CD4-positive, alpha-beta T cell (primary cell): ENCODE measurements at regions not wholly inside any gene's neighbourhood (a gene's known extent, or its start where the extent isn't known, plus 50 kb on each side); places are given as distances from the start of the nearest gene placed in this dataset.

Source experiments
- ATAC-seq: fragments of 200-7000 bp; cut with Tn5 transposase; one replicate; pipeline ENCODE4 v1.10.0; 2022; ENCODE audit warnings: mild to moderate bottlenecking; ENCODE audit not compliant: poor library complexity
- CTCF ChIA-PET: fragments of 350-600 bp; sonication (Branson Sonifier 250); formaldehyde crosslinking; loops from one replicate; lab custom pipeline; 2021; ENCODE audit warnings: antibody characterized with exemption, inconsistent platforms; lab: Charles Lee
- POLR2A ChIA-PET: fragments of 350-600 bp; sonication (Branson Sonifier 250); formaldehyde crosslinking; loops from one replicate; lab custom pipeline; 2021; ENCODE audit warnings: antibody characterized with exemption, inconsistent platforms; lab: Charles Lee
- DNase-seq, 14 experiments: peaks; one replicate each; pipeline ENCODE4 v3.0.0-alpha.2; 2013 to 2020; ENCODE audit warnings: mixed read lengths in 2 of 14
- H3K27ac ChIP-seq, 2 donors: one replicate each; pipeline versions ENCODE4 v1.5.1 to v1.7.0; 2013; ENCODE audit warnings: low read length in 2 of 2, low read depth in 1 of 2, mild to moderate bottlenecking in 1 of 2
- H3K27me3 ChIP-seq, 2 experiments: 1 replicate in 1 of 2; 2 replicates in 1 of 2; pipeline versions ENCODE4 v1.6.1 to v1.7.0; 2013; ENCODE audit warnings: low read length in 2 of 2, control low read depth in 1 of 2, mild to moderate bottlenecking in 1 of 2, moderate library complexity in 1 of 2; ENCODE audit not compliant: insufficient read depth in 2 of 2, control insufficient read depth in 1 of 2
- H3K36me3 ChIP-seq: one replicate; pipeline ENCODE4 v1.6.1; 2013; ENCODE audit warnings: low read length, control low read depth; ENCODE audit not compliant: insufficient read depth
- H3K4me1 ChIP-seq: one replicate; pipeline ENCODE4 v1.6.1; 2013; ENCODE audit warnings: low read length, control low read depth; ENCODE audit not compliant: insufficient read depth
- H3K4me3 ChIP-seq: one replicate; pipeline ENCODE4 v1.5.1; 2013; ENCODE audit warnings: mild to moderate bottlenecking, low read length, moderate library complexity
- H3K9me3 ChIP-seq, 2 experiments: 1 replicate in 1 of 2; 2 replicates in 1 of 2; pipeline versions ENCODE4 v1.6.1 to v1.7.0; 2013; ENCODE audit warnings: low read length in 2 of 2, mild to moderate bottlenecking in 2 of 2, control low read depth in 1 of 2, moderate library complexity in 1 of 2; ENCODE audit not compliant: control insufficient read depth in 1 of 2, insufficient read depth in 1 of 2
- H3K27ac Mint-ChIP-seq: one replicate; pipeline ENCODE4 v1.8.0; 2020; ENCODE audit warnings: mixed read lengths
- H3K27me3 Mint-ChIP-seq: one replicate; pipeline ENCODE4 v1.8.0; 2021; ENCODE audit warnings: mixed read lengths
- H3K36me3 Mint-ChIP-seq: one replicate; pipeline ENCODE4 v1.8.0; 2021; ENCODE audit warnings: low read depth, mixed read lengths
- H3K4me1 Mint-ChIP-seq: one replicate; pipeline ENCODE4 v1.8.0; 2021; ENCODE audit warnings: low read depth, mixed read lengths
- H3K4me3 Mint-ChIP-seq: one replicate; pipeline ENCODE4 v1.8.0; 2020; ENCODE audit warnings: mild to moderate bottlenecking, mixed read lengths
- H3K9me3 Mint-ChIP-seq: one replicate; pipeline ENCODE4 v1.8.0; 2020; ENCODE audit warnings: mixed read lengths
- intact Hi-C, 2 experiments: fragments of 100-400 bp; cut with DNase I in 1 of 2; cut with micrococcal nuclease in 1 of 2; formaldehyde crosslinking; loops; one replicate each; pipeline versions ENCODE4 v1.15.1 to v1.9.0; 2023 to 2025; cut with DNase I, micrococcal nuclease
- TF ChIP-seq, protein P1 (sequence below): fragments of 200-600 bp; IDR thresholded peaks from one replicate; pipeline ENCODE4 v1.8.0; 2022; ENCODE audit warnings: antibody characterized with exemption, mild to moderate bottlenecking

DNA sequence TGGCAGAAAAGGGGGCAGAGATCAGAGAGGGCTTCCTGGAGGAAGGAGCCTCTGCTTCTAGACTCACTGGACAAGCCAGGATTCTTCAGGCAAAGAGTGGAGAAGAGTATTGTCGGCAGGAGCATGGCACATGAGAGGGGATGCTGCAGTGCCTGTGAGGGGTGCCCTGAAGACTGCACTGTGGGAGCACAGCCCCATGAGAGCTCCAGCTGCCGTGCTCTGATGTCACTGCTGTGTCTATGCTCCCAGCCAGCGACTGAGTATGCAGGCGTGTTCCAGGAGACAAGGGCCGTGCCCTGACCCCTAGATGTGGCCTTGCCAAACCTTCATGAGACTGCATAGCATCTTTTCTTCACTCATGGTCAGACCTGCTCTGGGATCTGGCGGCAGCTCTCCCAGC is 339.1 kb downstream of the RPS24 start:
- ATAC-seq, result no peak
- TF ChIP-seq, protein P1, sequence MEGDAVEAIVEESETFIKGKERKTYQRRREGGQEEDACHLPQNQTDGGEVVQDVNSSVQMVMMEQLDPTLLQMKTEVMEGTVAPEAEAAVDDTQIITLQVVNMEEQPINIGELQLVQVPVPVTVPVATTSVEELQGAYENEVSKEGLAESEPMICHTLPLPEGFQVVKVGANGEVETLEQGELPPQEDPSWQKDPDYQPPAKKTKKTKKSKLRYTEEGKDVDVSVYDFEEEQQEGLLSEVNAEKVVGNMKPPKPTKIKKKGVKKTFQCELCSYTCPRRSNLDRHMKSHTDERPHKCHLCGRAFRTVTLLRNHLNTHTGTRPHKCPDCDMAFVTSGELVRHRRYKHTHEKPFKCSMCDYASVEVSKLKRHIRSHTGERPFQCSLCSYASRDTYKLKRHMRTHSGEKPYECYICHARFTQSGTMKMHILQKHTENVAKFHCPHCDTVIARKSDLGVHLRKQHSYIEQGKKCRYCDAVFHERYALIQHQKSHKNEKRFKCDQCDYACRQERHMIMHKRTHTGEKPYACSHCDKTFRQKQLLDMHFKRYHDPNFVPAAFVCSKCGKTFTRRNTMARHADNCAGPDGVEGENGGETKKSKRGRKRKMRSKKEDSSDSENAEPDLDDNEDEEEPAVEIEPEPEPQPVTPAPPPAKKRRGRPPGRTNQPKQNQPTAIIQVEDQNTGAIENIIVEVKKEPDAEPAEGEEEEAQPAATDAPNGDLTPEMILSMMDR, result no peak
- Mint-ChIP-seq H3K9me3 (no peaks in the 10 kb centered on the region), H3K4me1 (no peaks in the 10 kb centered on the region), H3K27me3 (no peaks in the 10 kb centered on the region), H3K4me3 (no peak overlapping the region), H3K36me3 (no peaks in the 10 kb centered on the region), H3K27ac (no peak overlapping the region)
- Histone ChIP-seq H3K27ac (no peak overlapping the region), H3K4me1 (no peaks in the 10 kb centered on the region), H3K9me3 (no peaks in the 10 kb centered on the region), H3K36me3 (no peaks in the 10 kb centered on the region), H3K4me3 (no peak overlapping the region), H3K27me3 (no peaks in the 10 kb centered on the region)
- ChIA-PET POLR2A (no interaction called here), CTCF (no interaction called here)
- intact Hi-C loops, result no loop called here
- no peak for DNase-seq

DNA sequence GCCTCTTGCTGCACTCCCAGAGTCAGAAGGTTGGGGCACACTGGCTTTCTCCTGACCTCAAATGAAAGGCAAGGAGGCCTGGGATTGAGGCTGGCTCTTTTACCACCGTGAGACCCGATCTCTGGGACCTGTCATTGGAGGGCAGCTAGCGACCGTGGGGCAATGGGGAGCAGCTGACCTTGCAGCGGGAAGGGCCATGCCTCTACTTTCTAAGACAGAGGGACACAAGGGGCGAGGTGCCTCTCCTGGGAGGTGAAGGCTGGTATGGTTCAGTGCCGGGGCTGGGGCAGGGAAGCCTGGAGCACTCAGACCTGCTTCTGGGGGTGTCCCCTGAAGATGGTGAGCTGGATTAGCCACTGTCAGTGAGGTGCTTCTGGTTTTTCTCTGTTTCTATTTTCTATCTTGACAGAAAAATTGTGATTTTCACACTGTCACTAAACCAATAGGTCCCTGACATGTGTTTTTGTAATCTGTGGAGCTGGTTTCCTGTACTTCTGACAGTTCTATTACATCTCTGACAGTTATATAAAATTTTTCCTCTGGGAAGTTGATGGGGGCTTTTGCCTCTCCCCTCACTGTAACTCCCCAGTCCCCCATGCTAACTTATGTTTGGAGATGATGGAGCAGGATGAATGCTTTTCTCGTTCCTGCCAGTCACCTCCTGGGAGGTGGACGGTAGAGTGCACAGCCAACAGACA is 340.8 kb downstream of the RPS24 start:
- no peak overlapping the region for H3K27ac Mint-ChIP-seq

GRCh38 chr10:78375854-78376785 is 342.5 kb downstream of the RPS24 start:
- no peaks in the 10 kb centered on the region for H3K36me3 ChIP-seq
- peaks cover 0 to 1% of the 10 kb centered on the region in 2 experiments for H3K9me3 ChIP-seq
- ATAC-seq, result no peak
- H3K27me3 ChIP-seq, result no peaks in the 10 kb centered on the region
- no peak for DNase-seq
- Mint-ChIP-seq H3K9me3 (peaks cover 3% of the 10 kb centered on the region), H3K4me3 (no peak overlapping the region), H3K4me1 (no peaks in the 10 kb centered on the region), H3K27ac (no peak overlapping the region), H3K36me3 (no peaks in the 10 kb centered on the region), H3K27me3 (no peaks in the 10 kb centered on the region)
- no peak overlapping the region for H3K27ac ChIP-seq
- H3K4me3 ChIP-seq, result no peak overlapping the region
- CTCF ChIA-PET, result no interaction called here
- no peaks in the 10 kb centered on the region for H3K4me1 ChIP-seq
- POLR2A ChIA-PET, result no interaction called here
- TF ChIP-seq, protein P1, result no peak
- intact Hi-C loops, result no loop called here

More for the DNA sequence above, 340.8 kb downstream of the RPS24 start:
- no peak for DNase-seq
- no peaks in the 10 kb centered on the region for H3K36me3 ChIP-seq
- no peaks in the 10 kb centered on the region for H3K36me3 Mint-ChIP-seq
- no peaks in the 10 kb centered on the region for H3K4me1 Mint-ChIP-seq
- TF ChIP-seq, protein P1, result no peak
- no peaks in the 10 kb centered on the region for H3K4me1 ChIP-seq
- ATAC-seq, result no peak
- H3K27ac ChIP-seq, result no peak overlapping the region
- no peak overlapping the region for H3K4me3 ChIP-seq
- no peaks in the 10 kb centered on the region for H3K9me3 ChIP-seq
- H3K4me3 Mint-ChIP-seq, result no peak overlapping the region
- no peaks in the 10 kb centered on the region for H3K27me3 Mint-ChIP-seq
- POLR2A ChIA-PET, result no interaction called here
- CTCF ChIA-PET, result no interaction called here
- peaks cover 3% of the 10 kb centered on the region for H3K9me3 Mint-ChIP-seq
- intact Hi-C loops, result no loop called here
- no peaks in the 10 kb centered on the region for H3K27me3 ChIP-seq
